Right lobe of liver (tissue), 4 donors: ENCODE measurements at regions not wholly inside any gene's neighbourhood (a gene's known extent, or its start where the extent isn't known, plus 50 kb on each side); places are given as distances from the start of the nearest gene placed in this dataset.
"Not testable (repeated sequence)": the region's sequence is repeated elsewhere in the genome, so short reads cannot be mapped to it uniquely, and the experiment has no call there.

Experiments
- CTCF ChIP-seq, 4 donors: fragments of 200-600 bp in 3 of 4; fragments of 450-650 bp in 1 of 4; IDR thresholded peaks; one replicate each; pipeline versions ENCODE4 v1.5.1 to v1.8.0; 2016 to 2022; ENCODE audit warnings: antibody characterized with exemption in 4 of 4, mild to moderate bottlenecking in 2 of 4
- POLR2A ChIP-seq: fragments of 450-650 bp; IDR thresholded peaks from one replicate; pipeline ENCODE4 v1.6.1; 2017; ENCODE audit warnings: antibody characterized with exemption, mild to moderate bottlenecking
- donor health status: DM: no; HTN: no; CAD: no.
- donor health status: DM: no; HTN: no; CAD: no.
- donor health status: DM: no; HTN: yes; CAD: no.

GRCh38 chr1:228662007-228662689, 73.1 kb upstream of the RHOU start:
- TF ChIP-seq CTCF (IDR thresholded peaks at IDR 0.05); POLR2A: not testable (repeated sequence)
